Astrocyte (in vitro differentiated cells and primary cell): ENCODE measurements at regions not wholly inside any gene's neighbourhood (a gene's known extent, or its start where the extent isn't known, plus 50 kb on each side); places are given as distances from the start of the nearest gene placed in this dataset.

Experiments used
- DNase-seq: peaks from one replicate; pipeline ENCODE4 v3.0.0-alpha.2; 2010; ENCODE audit warnings: low read depth
- FAIRE-seq: peaks from 2 replicates; lab custom pipeline; 2011; peaks lifted over from hg19 to GRCh38; lab: Jason Lieb, UNC
- H2AFZ ChIP-seq: 2 replicates; pipeline ENCODE4 v1.6.0; 2012; ENCODE audit warnings: low read depth, low read length, inconsistent platforms
- H3K27ac ChIP-seq: 2 replicates; pipeline ENCODE4 v1.5.1; 2011; ENCODE audit warnings: low read depth, low read length, inconsistent platforms
- H3K27me3 ChIP-seq: 2 replicates; pipeline ENCODE4 v1.6.0; 2011; ENCODE audit warnings: low read length, inconsistent platforms; ENCODE audit not compliant: insufficient read depth
- H3K36me3 ChIP-seq: 2 replicates; pipeline ENCODE4 v1.5.1; 2011; ENCODE audit warnings: low read length, inconsistent platforms; ENCODE audit not compliant: insufficient read depth
- H3K4me1 ChIP-seq: 2 replicates; pipeline ENCODE4 v1.5.1; 2011; ENCODE audit warnings: low read length, inconsistent platforms; ENCODE audit not compliant: insufficient read depth
- H3K4me2 ChIP-seq: 2 replicates; pipeline ENCODE4 v1.6.0; 2012; ENCODE audit warnings: low read length, inconsistent platforms
- H3K4me3 ChIP-seq: 2 replicates; pipeline ENCODE4 v1.5.1; 2011; ENCODE audit warnings: low read depth, mild to moderate bottlenecking, low read length, inconsistent platforms; ENCODE audit not compliant: insufficient read depth
- H3K79me2 ChIP-seq: 2 replicates; pipeline ENCODE4 v1.6.0; 2012; ENCODE audit warnings: mild to moderate bottlenecking, low read length, inconsistent platforms; ENCODE audit not compliant: insufficient read depth
- H3K9ac ChIP-seq: 2 replicates; pipeline ENCODE4 v1.6.0; 2012; ENCODE audit warnings: mild to moderate bottlenecking, low read length, inconsistent platforms
- H3K9me3 ChIP-seq: 2 replicates; pipeline ENCODE4 v1.5.1; 2012; ENCODE audit warnings: low read depth, mild to moderate bottlenecking, low read length, inconsistent platforms; ENCODE audit not compliant: insufficient read depth
- H4K20me1 ChIP-seq: 2 replicates; pipeline ENCODE4 v1.6.0; 2012; ENCODE audit warnings: low read length, inconsistent platforms; ENCODE audit not compliant: insufficient read depth
- H3K27ac Mint-ChIP-seq: one replicate; pipeline ENCODE4 v1.8.0; 2021; ENCODE audit warnings: mild to moderate bottlenecking, mixed read lengths; ENCODE audit not compliant: unreplicated experiment
- H3K27me3 Mint-ChIP-seq: one replicate; pipeline ENCODE4 v1.8.0; 2021; ENCODE audit warnings: low read depth, mixed read lengths; ENCODE audit not compliant: unreplicated experiment
- H3K36me3 Mint-ChIP-seq: one replicate; pipeline ENCODE4 v1.8.0; 2021; ENCODE audit warnings: low read depth, mixed read lengths; ENCODE audit not compliant: unreplicated experiment
- H3K4me1 Mint-ChIP-seq: one replicate; pipeline ENCODE4 v1.8.0; 2021; ENCODE audit warnings: low read depth, mixed read lengths; ENCODE audit not compliant: unreplicated experiment
- H3K4me3 Mint-ChIP-seq: one replicate; pipeline ENCODE4 v1.8.0; 2021; ENCODE audit warnings: mild to moderate bottlenecking, moderate library complexity, mixed read lengths; ENCODE audit not compliant: unreplicated experiment
- H3K9me3 Mint-ChIP-seq: one replicate; pipeline ENCODE4 v1.8.0; 2021; ENCODE audit warnings: mild to moderate bottlenecking, mixed read lengths; ENCODE audit not compliant: unreplicated experiment
- EZH2 ChIP-seq: IDR thresholded peaks from 2 replicates; pipeline ENCODE4 v1.6.1; 2012; ENCODE audit warnings: mild to moderate bottlenecking, low read length, inconsistent platforms; ENCODE audit not compliant: insufficient read depth
- TF ChIP-seq, protein P1 (sequence below): IDR thresholded peaks from 2 replicates; pipeline ENCODE4 v1.5.1; 2011; ENCODE audit warnings: low read depth, mild to moderate bottlenecking, inconsistent platforms, low read length, moderate library complexity; ENCODE audit not compliant: insufficient read depth

DNA sequence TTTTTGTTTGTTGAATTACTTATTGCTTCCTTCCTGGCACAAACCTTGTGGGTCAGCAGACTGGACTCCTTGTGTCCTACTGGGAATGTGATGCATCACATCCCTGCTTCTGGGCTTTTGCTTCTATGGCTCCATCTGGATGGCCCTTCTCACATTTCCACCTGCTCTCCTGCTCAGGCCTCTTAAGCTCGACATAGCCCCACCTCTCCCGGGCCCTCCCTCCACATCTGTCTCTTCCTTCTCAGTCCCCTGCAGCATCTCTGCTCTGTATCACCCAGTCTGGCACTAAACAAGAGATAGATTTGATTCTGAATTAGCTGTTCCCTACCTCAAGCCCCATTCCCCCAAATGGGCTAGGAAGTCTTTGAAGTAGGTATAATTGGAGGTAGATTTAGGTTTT lies 356.8 kb downstream of the DHX35 start:
- Histone ChIP-seq H3K4me1 (no peaks in the 10 kb centered on the region), H3K4me2 (no peak overlapping the region), H3K4me3 (no peak overlapping the region), H2AFZ (no peak overlapping the region), H3K27ac (no peak overlapping the region), H4K20me1 (no peaks in the 10 kb centered on the region), H3K9ac (no peak overlapping the region), H3K27me3 (no peaks in the 10 kb centered on the region), H3K79me2 (no peaks in the 10 kb centered on the region), H3K36me3 (no peaks in the 10 kb centered on the region), H3K9me3 (no peaks in the 10 kb centered on the region)
- no peak for DNase-seq
- FAIRE-seq: no peak
- Mint-ChIP-seq H3K36me3 (no peaks in the 10 kb centered on the region), H3K9me3 (peaks cover 3% of the 10 kb centered on the region), H3K27ac (no peak overlapping the region), H3K4me1 (no peaks in the 10 kb centered on the region), H3K27me3 (peaks cover 26% of the 10 kb centered on the region), H3K4me3 (no peak overlapping the region)
- TF ChIP-seq EZH2: no peak
- TF ChIP-seq, protein P1, sequence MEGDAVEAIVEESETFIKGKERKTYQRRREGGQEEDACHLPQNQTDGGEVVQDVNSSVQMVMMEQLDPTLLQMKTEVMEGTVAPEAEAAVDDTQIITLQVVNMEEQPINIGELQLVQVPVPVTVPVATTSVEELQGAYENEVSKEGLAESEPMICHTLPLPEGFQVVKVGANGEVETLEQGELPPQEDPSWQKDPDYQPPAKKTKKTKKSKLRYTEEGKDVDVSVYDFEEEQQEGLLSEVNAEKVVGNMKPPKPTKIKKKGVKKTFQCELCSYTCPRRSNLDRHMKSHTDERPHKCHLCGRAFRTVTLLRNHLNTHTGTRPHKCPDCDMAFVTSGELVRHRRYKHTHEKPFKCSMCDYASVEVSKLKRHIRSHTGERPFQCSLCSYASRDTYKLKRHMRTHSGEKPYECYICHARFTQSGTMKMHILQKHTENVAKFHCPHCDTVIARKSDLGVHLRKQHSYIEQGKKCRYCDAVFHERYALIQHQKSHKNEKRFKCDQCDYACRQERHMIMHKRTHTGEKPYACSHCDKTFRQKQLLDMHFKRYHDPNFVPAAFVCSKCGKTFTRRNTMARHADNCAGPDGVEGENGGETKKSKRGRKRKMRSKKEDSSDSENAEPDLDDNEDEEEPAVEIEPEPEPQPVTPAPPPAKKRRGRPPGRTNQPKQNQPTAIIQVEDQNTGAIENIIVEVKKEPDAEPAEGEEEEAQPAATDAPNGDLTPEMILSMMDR: no peak

DNA sequence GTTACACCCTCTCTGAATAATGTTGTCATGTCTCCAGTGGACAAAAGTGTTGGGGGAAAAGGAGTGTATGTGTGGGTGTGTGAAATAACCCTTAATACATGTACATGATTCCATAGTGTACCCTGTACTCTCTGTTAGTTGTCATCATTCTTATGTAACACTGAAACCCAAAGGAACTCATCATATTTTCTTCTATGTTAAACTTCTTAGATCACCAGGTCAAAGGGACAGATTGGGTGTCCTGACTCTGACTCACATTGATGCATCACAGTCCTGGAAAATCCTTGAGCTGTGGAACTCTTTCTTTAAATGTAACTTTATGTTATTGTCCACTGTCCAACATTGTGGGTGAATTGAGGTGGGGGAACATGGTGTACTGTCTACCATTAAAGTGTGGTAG lies 350.5 kb downstream of the DHX35 start:
- DNase-seq (no peak), FAIRE-seq (no peak)
- Histone ChIP-seq H3K9me3 (no peaks in the 10 kb centered on the region), H3K27me3 (no peaks in the 10 kb centered on the region), H2AFZ (no peak overlapping the region), H3K4me3 (no peak overlapping the region), H3K4me1 (no peaks in the 10 kb centered on the region), H3K36me3 (no peaks in the 10 kb centered on the region), H3K79me2 (no peaks in the 10 kb centered on the region), H3K9ac (no peak overlapping the region), H3K4me2 (no peak overlapping the region), H4K20me1 (no peaks in the 10 kb centered on the region), H3K27ac (no peak overlapping the region)
- peaks cover 3% of the 10 kb centered on the region for H3K9me3 Mint-ChIP-seq
- TF ChIP-seq EZH2: no peak
- TF ChIP-seq, protein P1: no peak
- H3K4me1 Mint-ChIP-seq: no peaks in the 10 kb centered on the region
- H3K36me3 Mint-ChIP-seq: no peaks in the 10 kb centered on the region
- H3K27me3 Mint-ChIP-seq: peaks cover 25% of the 10 kb centered on the region
- H3K27ac Mint-ChIP-seq: no peak overlapping the region
- no peak overlapping the region for H3K4me3 Mint-ChIP-seq

DNA sequence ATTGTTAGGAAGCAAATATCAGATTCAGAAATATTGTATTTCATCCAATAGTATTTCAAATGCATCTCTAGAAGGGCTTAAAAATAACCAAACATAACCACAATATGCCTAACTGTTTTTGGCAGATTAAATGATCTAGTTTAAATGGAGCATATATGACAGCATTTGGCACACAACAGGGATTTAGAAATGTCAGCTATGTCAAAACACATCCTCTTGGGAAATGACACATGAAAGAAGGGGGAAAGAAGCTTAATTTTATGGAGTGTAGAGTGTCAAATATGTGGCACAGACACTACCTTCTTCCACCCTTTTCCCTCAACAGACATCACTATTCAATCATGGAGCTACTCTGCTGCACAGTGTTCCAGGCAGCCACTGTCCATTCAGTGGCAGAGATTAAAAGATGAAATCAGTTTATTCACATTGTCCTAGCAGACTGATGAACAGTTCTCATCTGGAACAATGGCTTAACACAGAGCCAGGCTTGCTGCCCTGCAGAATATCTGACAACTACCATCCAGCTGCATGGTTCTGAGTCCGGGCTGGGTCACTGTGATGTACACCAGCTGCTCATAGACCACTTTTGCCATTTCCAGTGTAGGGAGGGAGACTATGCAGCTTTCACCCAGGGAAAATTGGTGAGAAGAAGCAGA lies 349.8 kb downstream of the DHX35 start:
- Histone ChIP-seq H2AFZ (no peak overlapping the region), H3K9me3 (no peaks in the 10 kb centered on the region), H3K36me3 (no peaks in the 10 kb centered on the region), H3K9ac (no peak overlapping the region), H3K27ac (no peak overlapping the region), H3K4me3 (no peak overlapping the region), H3K27me3 (no peaks in the 10 kb centered on the region), H3K4me2 (no peak overlapping the region), H3K4me1 (no peaks in the 10 kb centered on the region), H4K20me1 (no peaks in the 10 kb centered on the region), H3K79me2 (no peaks in the 10 kb centered on the region)
- FAIRE-seq: no peak
- no peak overlapping the region for H3K27ac Mint-ChIP-seq
- no peak overlapping the region for H3K4me3 Mint-ChIP-seq
- TF ChIP-seq, protein P1: no peak
- no peak for TF ChIP-seq EZH2
- no peaks in the 10 kb centered on the region for H3K36me3 Mint-ChIP-seq
- H3K9me3 Mint-ChIP-seq: peaks cover 3% of the 10 kb centered on the region
- peaks cover 22% of the 10 kb centered on the region for H3K27me3 Mint-ChIP-seq
- DNase-seq: no peak
- no peaks in the 10 kb centered on the region for H3K4me1 Mint-ChIP-seq
